Parathyroid adenoma (tissue), 2 donors: ENCODE measurements at regions not wholly inside any gene's neighbourhood (a gene's known extent, or its start where the extent isn't known, plus 50 kb on each side); places are given as distances from the start of the nearest gene placed in this dataset.

Experiments
- H2AFZ ChIP-seq: fragments of 300-600 bp; sonication (generic); one replicate; pipeline ENCODE4 v1.7.0; 2017; ENCODE audit warnings: antibody characterized with exemption, mild to moderate bottlenecking
- H3K27ac ChIP-seq: fragments of 300-600 bp; sonication (generic); one replicate; pipeline ENCODE4 v1.7.0; 2017
- H3K27me3 ChIP-seq: fragments of 300-600 bp; sonication (generic); one replicate; pipeline ENCODE4 v1.7.0; 2017; ENCODE audit warnings: low read length; ENCODE audit not compliant: control insufficient read depth, insufficient read depth
- H3K36me3 ChIP-seq: fragments of 300-600 bp; sonication (generic); one replicate; pipeline ENCODE4 v1.7.0; 2017; ENCODE audit warnings: low read length; ENCODE audit not compliant: control insufficient read depth, insufficient read depth
- H3K4me1 ChIP-seq: fragments of 300-600 bp; sonication (generic); one replicate; pipeline ENCODE4 v1.7.0; 2017; ENCODE audit warnings: control low read depth
- H3K4me2 ChIP-seq: fragments of 300-600 bp; sonication (generic); one replicate; pipeline ENCODE4 v1.7.0; 2017; ENCODE audit warnings: low read length
- H3K4me3 ChIP-seq: fragments of 300-600 bp; sonication (generic); one replicate; pipeline ENCODE4 v1.7.0; 2017; ENCODE audit warnings: low read depth, low read length
- H3K79me2 ChIP-seq: fragments of 300-600 bp; sonication (generic); one replicate; pipeline ENCODE4 v1.7.0; 2017; ENCODE audit warnings: control low read depth
- H3K9ac ChIP-seq: fragments of 300-600 bp; sonication (generic); one replicate; pipeline ENCODE4 v1.7.0; 2017; ENCODE audit warnings: mild to moderate bottlenecking
- H3K9me3 ChIP-seq: fragments of 300-600 bp; sonication (generic); one replicate; pipeline ENCODE4 v1.7.0; 2017; ENCODE audit warnings: low read length; ENCODE audit not compliant: control insufficient read depth
- TF ChIP-seq, protein P1 (sequence below): fragments of 300-600 bp; sonication (generic); IDR thresholded peaks from one replicate; pipeline ENCODE4 v1.7.0; 2017; ENCODE audit warnings: antibody characterized with exemption, mild to moderate bottlenecking
- donor health status: primary hyperparathyroidism.

DNA sequence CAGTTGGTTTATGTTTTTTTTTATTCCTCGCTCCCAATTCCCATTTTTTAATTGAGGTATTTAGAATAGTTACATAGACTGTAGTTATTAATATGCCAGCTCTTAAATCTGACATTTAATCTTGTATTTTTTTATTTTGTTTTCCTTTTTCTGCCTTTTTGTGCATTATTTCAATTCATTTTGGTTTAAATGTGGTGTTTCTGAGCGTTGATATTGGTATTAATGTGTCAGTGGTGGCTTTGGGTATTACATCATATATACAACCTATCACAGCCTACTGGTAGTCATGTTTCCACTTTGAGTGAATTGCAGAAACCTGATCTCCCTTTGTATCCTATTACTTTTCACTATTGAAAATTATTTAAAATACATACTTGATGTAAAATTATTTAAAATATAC lies 1027.3 kb downstream of the KCNT2 start:
- H3K79me2 ChIP-seq = no peaks in the 10 kb centered on the region
- no peak overlapping the region for H3K9ac ChIP-seq
- H3K27me3 ChIP-seq = no peaks in the 10 kb centered on the region
- H2AFZ ChIP-seq = no peak overlapping the region
- H3K4me2 ChIP-seq = no peak overlapping the region
- TF ChIP-seq, protein P1, sequence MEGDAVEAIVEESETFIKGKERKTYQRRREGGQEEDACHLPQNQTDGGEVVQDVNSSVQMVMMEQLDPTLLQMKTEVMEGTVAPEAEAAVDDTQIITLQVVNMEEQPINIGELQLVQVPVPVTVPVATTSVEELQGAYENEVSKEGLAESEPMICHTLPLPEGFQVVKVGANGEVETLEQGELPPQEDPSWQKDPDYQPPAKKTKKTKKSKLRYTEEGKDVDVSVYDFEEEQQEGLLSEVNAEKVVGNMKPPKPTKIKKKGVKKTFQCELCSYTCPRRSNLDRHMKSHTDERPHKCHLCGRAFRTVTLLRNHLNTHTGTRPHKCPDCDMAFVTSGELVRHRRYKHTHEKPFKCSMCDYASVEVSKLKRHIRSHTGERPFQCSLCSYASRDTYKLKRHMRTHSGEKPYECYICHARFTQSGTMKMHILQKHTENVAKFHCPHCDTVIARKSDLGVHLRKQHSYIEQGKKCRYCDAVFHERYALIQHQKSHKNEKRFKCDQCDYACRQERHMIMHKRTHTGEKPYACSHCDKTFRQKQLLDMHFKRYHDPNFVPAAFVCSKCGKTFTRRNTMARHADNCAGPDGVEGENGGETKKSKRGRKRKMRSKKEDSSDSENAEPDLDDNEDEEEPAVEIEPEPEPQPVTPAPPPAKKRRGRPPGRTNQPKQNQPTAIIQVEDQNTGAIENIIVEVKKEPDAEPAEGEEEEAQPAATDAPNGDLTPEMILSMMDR = no peak
- H3K4me3 ChIP-seq = no peak overlapping the region
- H3K27ac ChIP-seq = no peak overlapping the region
- no peaks in the 10 kb centered on the region for H3K36me3 ChIP-seq
- H3K9me3 ChIP-seq = peaks cover 4% of the 10 kb centered on the region
- no peaks in the 10 kb centered on the region for H3K4me1 ChIP-seq

- H3K9me3 ChIP-seq = no peaks in the 10 kb centered on the region
- TF ChIP-seq, protein P1 = no peak
- no peaks in the 10 kb centered on the region for H3K27me3 ChIP-seq
- H3K4me1 ChIP-seq = no peaks in the 10 kb centered on the region
- no peak overlapping the region for H2AFZ ChIP-seq
- no peak overlapping the region for H3K27ac ChIP-seq
- no peak overlapping the region for H3K4me3 ChIP-seq
- H3K36me3 ChIP-seq = no peaks in the 10 kb centered on the region
- no peaks in the 10 kb centered on the region for H3K79me2 ChIP-seq
- no peak overlapping the region for H3K9ac ChIP-seq
- H3K4me2 ChIP-seq = no peak overlapping the region
Observed at GRCh38 chr1:195577748-195578147, 1030.5 kb downstream of the KCNT2 start.

DNA sequence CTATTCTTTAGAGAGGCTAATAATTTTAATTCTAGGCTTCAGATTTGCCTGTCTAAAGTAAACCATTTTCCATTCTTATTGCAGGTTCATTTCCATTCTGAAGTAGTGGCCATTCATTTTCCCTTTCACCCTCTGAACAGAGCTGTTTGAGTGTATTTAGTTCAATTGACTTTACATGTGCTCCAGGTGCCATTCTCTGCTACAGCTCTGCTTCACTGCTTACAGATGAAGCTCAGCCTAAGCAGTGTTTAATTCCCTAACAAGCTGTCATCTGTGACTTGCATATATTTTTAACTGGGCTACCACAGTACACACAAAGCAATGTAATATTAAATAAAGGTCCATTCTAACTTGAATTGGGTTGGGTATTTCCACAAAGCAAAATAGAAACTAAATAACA lies 1031.6 kb downstream of the KCNT2 start:
- H3K4me1 ChIP-seq = no peaks in the 10 kb centered on the region
- no peaks in the 10 kb centered on the region for H3K27me3 ChIP-seq
- H3K27ac ChIP-seq = no peak overlapping the region
- no peak overlapping the region for H3K4me3 ChIP-seq
- TF ChIP-seq, protein P1 = no peak
- H3K36me3 ChIP-seq = no peaks in the 10 kb centered on the region
- H3K4me2 ChIP-seq = no peak overlapping the region
- no peaks in the 10 kb centered on the region for H3K9me3 ChIP-seq
- H3K9ac ChIP-seq = no peak overlapping the region
- H3K79me2 ChIP-seq = no peaks in the 10 kb centered on the region
- no peak overlapping the region for H2AFZ ChIP-seq

GRCh38 chr1:195574511-195574910 lies 1033.7 kb downstream of the KCNT2 start:
- no peaks in the 10 kb centered on the region for H3K4me1 ChIP-seq
- no peak overlapping the region for H3K9ac ChIP-seq
- H3K27me3 ChIP-seq = no peaks in the 10 kb centered on the region
- no peaks in the 10 kb centered on the region for H3K36me3 ChIP-seq
- no peak overlapping the region for H3K4me3 ChIP-seq
- no peaks in the 10 kb centered on the region for H3K79me2 ChIP-seq
- TF ChIP-seq, protein P1 = no peak
- no peak overlapping the region for H3K4me2 ChIP-seq
- no peak overlapping the region for H2AFZ ChIP-seq
- H3K9me3 ChIP-seq = no peaks in the 10 kb centered on the region
- no peak overlapping the region for H3K27ac ChIP-seq

DNA sequence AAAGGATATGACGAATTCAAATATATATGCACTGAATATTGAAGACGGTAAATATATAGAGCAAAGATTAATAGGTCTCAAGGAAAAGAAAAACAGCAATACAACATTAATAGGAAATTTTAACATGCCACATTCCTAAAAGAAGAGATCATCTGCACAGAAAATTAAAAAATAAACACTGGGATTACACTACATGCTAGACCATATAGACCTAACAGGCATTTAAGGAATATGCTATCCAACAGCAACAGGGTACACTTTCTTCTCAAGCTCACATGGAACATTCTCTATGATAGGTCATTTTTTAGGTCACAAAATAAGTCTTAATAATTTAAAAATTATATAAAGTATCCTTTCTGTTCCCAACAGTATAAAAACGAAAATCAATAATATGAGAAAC lies 1038.3 kb downstream of the KCNT2 start:
- TF ChIP-seq, protein P1 = no peak

More for the DNA sequence above, 1038.3 kb downstream of the KCNT2 start:
- H3K36me3 ChIP-seq = no peaks in the 10 kb centered on the region
- H3K4me1 ChIP-seq = no peaks in the 10 kb centered on the region
- H3K9ac ChIP-seq = no peak overlapping the region
- H3K79me2 ChIP-seq = no peaks in the 10 kb centered on the region
- H3K27ac ChIP-seq = no peak overlapping the region
- H3K4me3 ChIP-seq = no peak overlapping the region
- no peaks in the 10 kb centered on the region for H3K9me3 ChIP-seq
- H2AFZ ChIP-seq = no peak overlapping the region
- no peak overlapping the region for H3K4me2 ChIP-seq
- H3K27me3 ChIP-seq = no peaks in the 10 kb centered on the region
